HG02870 (cell line): ENCODE measurements at regions not wholly inside any gene's neighbourhood (a gene's known extent, or its start where the extent isn't known, plus 50 kb on each side); places are given as distances from the start of the nearest gene placed in this dataset.
"Not testable (repeated sequence)": the region's sequence is repeated elsewhere in the genome, so short reads cannot be mapped to it uniquely, and the experiment has no call there.

Experiments used
- ATAC-seq: cut with Tn5 transposase; IDR thresholded peaks from one replicate; pipeline ENCODE4 v1.9.1; 2021; ENCODE audit warnings: mild to moderate bottlenecking, moderate library complexity; ENCODE audit not compliant: unreplicated experiment

- no peak for ATAC-seq
Measured at GRCh38 chr11:43053638-43054412, 258.0 kb upstream of the API5 start.

GRCh38 chr11:43067681-43068080 is 244.1 kb upstream of the API5 start:
- ATAC-seq = no peak

- ATAC-seq = no peak
Measured at GRCh38 chr11:43071338-43071737, 240.5 kb upstream of the API5 start.

- no peak for ATAC-seq
Measured at GRCh38 chr11:43072096-43072495, 239.7 kb upstream of the API5 start.

GRCh38 chr11:43072911-43073310 is 238.9 kb upstream of the API5 start:
- ATAC-seq = no peak

DNA sequence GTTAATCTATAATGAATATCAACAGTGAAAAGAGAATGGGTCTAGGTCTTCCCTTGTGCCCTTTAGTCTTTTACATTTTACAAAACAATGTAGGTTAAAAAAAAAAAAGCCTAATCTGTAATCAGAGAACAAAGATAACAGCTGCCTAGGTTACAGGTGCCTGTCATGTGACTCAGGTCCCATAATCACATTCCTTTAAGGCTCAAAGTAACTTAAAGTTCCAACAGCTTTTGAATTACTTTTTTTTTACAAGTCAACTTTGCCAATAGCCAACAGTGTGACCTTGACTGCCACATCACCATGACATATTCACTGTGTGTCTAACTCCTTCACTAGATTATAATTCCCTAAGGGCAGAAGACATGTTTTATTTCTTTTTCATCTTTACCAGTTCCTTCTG is 237.0 kb upstream of the API5 start:
- no peak for ATAC-seq

GRCh38 chr11:43101113-43101512 is 210.7 kb upstream of the API5 start:
- ATAC-seq = no peak

DNA sequence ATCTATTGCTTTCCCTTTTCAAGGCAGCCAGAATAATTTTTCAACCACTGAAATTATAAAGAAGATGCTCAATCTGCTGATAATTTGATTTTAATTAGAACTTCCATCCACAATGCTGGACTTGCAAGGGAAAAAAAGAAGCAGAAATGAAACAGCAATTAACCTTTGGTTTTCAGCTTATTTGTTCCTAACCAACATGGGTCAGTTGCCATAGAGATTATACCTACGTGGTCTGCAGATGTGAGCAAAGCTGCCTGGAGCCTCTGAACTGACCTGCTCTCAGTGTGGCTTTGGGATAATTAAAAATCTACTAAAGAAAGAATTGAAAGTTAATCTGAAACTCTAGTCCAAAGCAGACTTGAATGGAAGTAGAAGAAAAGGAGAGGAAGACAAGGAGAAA is 195.7 kb upstream of the API5 start:
- no peak for ATAC-seq

DNA sequence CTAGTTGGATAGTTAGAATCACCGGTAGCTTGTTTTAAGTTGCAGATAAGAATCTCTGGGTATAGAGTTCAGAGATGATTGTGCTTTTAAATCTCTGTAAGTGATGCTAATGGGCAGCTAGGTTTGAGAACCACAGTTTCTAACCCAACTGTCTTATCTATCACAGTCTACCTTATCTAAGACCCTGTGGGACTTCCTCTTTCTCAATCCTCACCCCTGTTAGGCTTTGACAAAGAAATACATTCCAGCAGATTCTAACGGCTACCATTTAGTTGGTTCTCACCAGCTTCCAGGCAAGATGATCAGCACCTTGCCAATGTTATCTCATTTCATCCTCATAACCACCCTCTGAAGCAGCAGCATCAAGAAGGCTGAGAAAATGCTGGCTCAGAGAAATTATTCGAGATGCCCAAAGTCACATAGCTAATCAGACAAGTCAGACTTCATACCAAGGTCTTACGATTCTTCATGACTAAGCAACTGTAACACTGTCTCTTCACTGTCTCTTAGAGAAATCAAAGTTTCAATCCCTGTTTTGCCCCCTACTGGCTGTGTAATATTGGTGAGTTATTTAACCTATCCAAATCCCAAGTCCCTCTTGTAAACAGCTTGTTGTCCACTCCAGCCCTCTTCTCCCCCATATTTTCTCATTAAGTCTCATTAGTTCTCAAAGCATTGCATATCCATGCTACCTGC is 192.4 kb upstream of the API5 start:
- no peak for ATAC-seq

DNA sequence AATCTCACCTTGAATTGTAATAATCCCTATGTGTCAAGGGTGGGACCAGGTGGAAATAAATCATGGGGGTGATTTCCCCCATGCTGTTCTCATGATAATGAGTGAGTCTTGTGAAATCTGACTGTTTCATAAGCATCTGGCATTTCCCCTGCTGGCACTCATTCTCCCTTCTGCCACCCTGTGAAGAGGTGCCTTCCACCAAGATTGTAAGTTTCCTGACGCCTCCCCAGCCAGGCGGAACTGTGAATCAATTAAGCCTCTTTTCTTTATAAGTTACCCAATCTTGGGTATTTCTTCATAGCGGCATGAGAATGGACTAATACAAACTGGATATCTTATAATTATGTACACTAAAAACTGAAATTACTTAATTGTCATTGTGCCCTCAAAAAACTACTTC is 189.2 kb upstream of the API5 start:
- no peak for ATAC-seq

- ATAC-seq = no peak
Measured at GRCh38 chr11:43123443-43123842, 188.4 kb upstream of the API5 start.

DNA sequence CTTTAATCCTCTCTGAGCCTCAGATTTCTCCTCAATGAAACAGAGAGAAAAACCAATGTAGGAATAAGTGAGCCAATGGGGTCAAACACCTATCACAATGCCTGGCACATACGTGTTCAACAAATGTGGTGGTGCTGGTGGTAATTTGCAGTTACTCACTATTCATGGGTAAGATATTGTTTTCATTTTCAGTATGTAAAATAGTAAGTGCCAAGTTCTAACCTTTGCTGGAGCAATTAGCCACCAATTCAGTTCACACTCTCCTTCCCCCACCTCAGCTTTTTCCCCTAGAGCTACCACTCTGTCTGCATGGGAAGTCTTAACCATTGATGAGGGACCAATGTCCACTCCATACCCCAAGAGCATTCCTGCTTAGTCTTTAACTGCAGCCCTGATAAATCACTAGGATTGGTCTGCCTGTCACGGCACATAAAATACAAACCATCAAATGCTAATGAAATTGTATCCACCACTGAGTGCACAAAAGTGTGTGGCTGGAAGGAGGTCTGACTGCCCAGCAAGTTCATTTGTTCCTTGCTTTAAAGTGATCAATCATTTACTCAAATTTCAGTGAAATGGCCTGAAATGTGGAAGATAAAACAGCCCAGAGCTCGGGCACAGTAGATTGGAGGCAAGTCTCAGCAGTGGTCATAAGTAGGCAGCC is 187.4 kb upstream of the API5 start:
- ATAC-seq = no peak

DNA sequence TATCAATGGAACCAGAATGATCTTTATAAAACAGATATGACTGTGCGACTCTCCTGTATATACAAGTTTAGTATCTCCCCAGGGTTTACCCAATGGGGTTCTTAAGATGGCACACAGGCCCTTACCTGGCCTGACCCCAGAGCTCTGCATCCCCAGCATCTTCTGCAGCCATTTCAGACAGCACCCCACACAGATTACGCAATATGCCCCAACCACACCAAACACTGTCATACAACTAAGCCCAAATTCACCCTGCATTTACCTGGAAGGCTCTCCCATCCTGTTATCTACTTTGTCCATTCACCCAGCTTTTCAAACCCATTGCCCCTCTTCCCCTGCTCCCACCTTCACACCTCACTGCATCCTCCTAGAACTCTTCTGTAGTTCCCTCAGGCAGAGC is 182.5 kb upstream of the API5 start:
- no peak for ATAC-seq

DNA sequence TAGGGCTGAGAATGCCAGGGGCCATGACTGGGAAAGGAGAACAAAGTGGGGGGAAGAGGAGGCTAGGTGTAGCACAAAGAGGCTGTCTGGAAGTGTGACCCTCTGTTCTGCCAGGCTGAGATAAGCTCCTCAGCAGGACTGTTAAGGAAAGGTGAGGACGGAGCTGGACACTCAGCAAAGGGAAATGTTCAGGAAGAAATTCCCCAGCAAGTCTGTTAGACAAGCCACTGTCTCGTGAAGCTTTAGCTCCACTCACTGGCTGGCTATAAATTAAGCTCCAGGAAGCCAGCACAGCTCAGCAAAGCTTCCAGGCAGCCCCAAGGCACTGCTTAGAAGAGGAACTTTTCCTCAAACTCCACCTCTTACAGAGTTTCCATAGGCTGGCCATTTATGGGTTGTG is 181.2 kb upstream of the API5 start:
- no peak for ATAC-seq

- peak; percentile 79 for ATAC-seq
Measured at GRCh38 chr11:43135966-43136534, 175.7 kb upstream of the API5 start.

GRCh38 chr11:43138621-43139140 is 173.1 kb upstream of the API5 start:
- no peak for ATAC-seq

- ATAC-seq = peak; percentile 85
Measured at GRCh38 chr11:43145653-43146052, 166.1 kb upstream of the API5 start.

GRCh38 chr11:43150697-43151096 is 161.1 kb upstream of the API5 start:
- ATAC-seq = no peak

GRCh38 chr11:43164831-43165230 is 147.0 kb upstream of the API5 start:
- ATAC-seq = no peak

DNA sequence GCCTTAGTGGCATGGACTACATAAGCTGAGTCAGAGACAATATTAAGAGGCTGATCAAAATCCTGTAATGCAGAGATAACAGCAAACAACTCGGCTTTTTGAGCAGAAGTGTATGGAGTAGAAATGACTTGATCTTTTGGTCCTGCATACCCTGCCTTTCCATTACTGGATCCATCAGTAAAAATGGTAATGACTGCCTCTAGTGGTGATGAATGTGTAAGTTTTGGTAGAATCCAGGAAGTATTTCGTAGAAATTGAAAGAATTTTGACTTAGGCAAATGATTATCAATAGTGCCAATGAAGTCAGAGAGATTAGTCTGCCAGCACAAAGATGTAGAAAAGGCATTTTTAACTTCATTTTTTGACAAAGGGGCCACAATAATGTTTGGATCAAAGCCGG is 146.4 kb upstream of the API5 start:
- not testable (repeated sequence) for ATAC-seq

DNA sequence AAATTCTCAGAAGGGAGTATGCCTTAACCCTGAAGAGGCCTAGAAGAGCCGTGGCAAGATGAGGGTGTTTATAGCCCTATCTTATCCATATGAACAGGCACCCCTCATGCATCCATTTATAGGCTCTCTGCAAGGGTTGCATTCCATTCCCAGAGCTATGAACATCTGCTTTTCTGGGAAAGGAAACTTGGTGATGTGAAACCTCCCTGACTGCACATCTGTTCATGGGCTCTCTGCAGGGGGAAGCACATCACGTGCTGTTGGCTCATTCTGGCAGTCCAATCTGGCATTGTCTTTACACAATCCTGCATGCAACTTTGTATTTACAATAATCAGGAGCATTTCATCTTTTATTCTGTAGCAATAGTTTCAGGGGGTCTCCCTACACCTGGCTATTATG is 143.6 kb upstream of the API5 start:
- not testable (repeated sequence) for ATAC-seq
